ENCODE measurements at regions not wholly inside any gene's neighbourhood (a gene's known extent, or its start where the extent isn't known, plus 50 kb on each side); places are given as distances from the start of the nearest gene placed in this dataset.

GRCh38 chr1:229803626-229804217 is 177.7 kb downstream of the URB2 start:
- TF ChIP-seq, protein P1, sequence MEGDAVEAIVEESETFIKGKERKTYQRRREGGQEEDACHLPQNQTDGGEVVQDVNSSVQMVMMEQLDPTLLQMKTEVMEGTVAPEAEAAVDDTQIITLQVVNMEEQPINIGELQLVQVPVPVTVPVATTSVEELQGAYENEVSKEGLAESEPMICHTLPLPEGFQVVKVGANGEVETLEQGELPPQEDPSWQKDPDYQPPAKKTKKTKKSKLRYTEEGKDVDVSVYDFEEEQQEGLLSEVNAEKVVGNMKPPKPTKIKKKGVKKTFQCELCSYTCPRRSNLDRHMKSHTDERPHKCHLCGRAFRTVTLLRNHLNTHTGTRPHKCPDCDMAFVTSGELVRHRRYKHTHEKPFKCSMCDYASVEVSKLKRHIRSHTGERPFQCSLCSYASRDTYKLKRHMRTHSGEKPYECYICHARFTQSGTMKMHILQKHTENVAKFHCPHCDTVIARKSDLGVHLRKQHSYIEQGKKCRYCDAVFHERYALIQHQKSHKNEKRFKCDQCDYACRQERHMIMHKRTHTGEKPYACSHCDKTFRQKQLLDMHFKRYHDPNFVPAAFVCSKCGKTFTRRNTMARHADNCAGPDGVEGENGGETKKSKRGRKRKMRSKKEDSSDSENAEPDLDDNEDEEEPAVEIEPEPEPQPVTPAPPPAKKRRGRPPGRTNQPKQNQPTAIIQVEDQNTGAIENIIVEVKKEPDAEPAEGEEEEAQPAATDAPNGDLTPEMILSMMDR (optimal IDR thresholded peaks at IDR 0.05 in 1 of 3, IDR thresholded peaks at IDR 0.05 in 1 of 3, conservative IDR thresholded peaks at IDR 0.05 in 1 of 3; ENCODE audit: extremely low read depth in 1 of 3, insufficient read depth in 2 of 3, low read length in 3 of 3) = no peak
- TF ChIP-seq EZH2 (IDR thresholded peaks at IDR 0.05; ENCODE audit: low read length) = no peak

All from keratinocyte (primary cell).